Panc1 (cell line): ENCODE measurements at regions not wholly inside any gene's neighbourhood (a gene's known extent, or its start where the extent isn't known, plus 50 kb on each side); places are given as distances from the start of the nearest gene placed in this dataset.

ENCODE experiments used
- ATAC-seq: fragments of 200-7000 bp; cut with Tn5 transposase; 2 replicates; pipeline ENCODE4 v1.9.1; 2020; ENCODE audit warnings: mild to moderate bottlenecking, moderate library complexity
- BruUV-seq: library from RNA; stranded (reverse); fragments of 400-500 nt; replicated peaks from 2 replicates; lab custom pipeline; 2021; lab: Mats Ljungman, UMichigan
- CTCF ChIA-PET: fragments of 300-600 bp; sonication (Branson Sonifier 250); formaldehyde crosslinking; loops from one replicate; lab custom pipeline; 2022; ENCODE audit warnings: antibody characterized with exemption; lab: Charles Lee
- POLR2A ChIA-PET: fragments of 300-600 bp; sonication (Branson Sonifier 250); formaldehyde crosslinking; loops from one replicate; lab custom pipeline; 2022; ENCODE audit warnings: antibody characterized with exemption; lab: Charles Lee
- DNase-seq: peaks from one replicate; pipeline ENCODE4 v3.0.0-alpha.2; 2010; ENCODE audit warnings: low read depth, low spot score
- H3K27ac ChIP-seq: 2 replicates; pipeline ENCODE4 v1.5.1; 2011; ENCODE audit warnings: mild to moderate bottlenecking, low read length, inconsistent platforms
- H3K27me3 ChIP-seq: fragments of 200-500 bp; sonication (Bioruptor generic); 2 replicates; pipeline ENCODE4 v1.6.0; 2014; ENCODE audit warnings: low read length, inconsistent platforms; ENCODE audit not compliant: control insufficient read depth, insufficient read depth
- H3K36me3 ChIP-seq: fragments of 200-500 bp; sonication (Bioruptor generic); 2 replicates; pipeline ENCODE4 v1.5.1; 2014; ENCODE audit warnings: inconsistent platforms, mild to moderate bottlenecking, low read length, moderate library complexity; ENCODE audit not compliant: control insufficient read depth, insufficient read depth
- H3K4me1 ChIP-seq: 2 replicates; pipeline ENCODE4 v1.5.1; 2011; ENCODE audit warnings: inconsistent platforms, mild to moderate bottlenecking, low read length, moderate library complexity; ENCODE audit not compliant: control insufficient read depth, insufficient read depth
- H3K4me3 ChIP-seq, 2 experiments: 2 replicates each; pipeline ENCODE4 v1.5.1; 2011 to 2012; ENCODE audit warnings: low read depth in 2 of 2, low read length in 2 of 2, mild to moderate bottlenecking in 2 of 2, inconsistent platforms in 1 of 2, moderate library complexity in 1 of 2
- H3K9me3 ChIP-seq: fragments of 200-500 bp; sonication (Bioruptor generic); 2 replicates; pipeline ENCODE4 v1.5.1; 2014; ENCODE audit warnings: low read depth, mild to moderate bottlenecking, inconsistent platforms, low read length, moderate library complexity; ENCODE audit not compliant: control insufficient read depth, insufficient read depth
- POLR2AphosphoS5 ChIP-seq: IDR thresholded peaks from 2 replicates; pipeline ENCODE4 v1.6.1; 2012; ENCODE audit warnings: mild to moderate bottlenecking, low read depth, low read length, moderate library complexity
- SIN3A ChIP-seq: IDR thresholded peaks from 2 replicates; pipeline ENCODE4 v1.6.1; 2012; ENCODE audit warnings: low read depth, mild to moderate bottlenecking, low read length, moderate library complexity, borderline replicate concordance; ENCODE audit not compliant: insufficient read depth
- TCF7L2 ChIP-seq: IDR thresholded peaks from 2 replicates; pipeline ENCODE4 v1.6.1; 2011; ENCODE audit warnings: mild to moderate bottlenecking, low read depth, low read length, inconsistent platforms
- in situ Hi-C: cut with HindIII; loops from 2 replicates; pipeline ENCODE4 v1.10.0; 2016; ENCODE audit warnings: low sequenced_read_pairs, low pct_unique_long_range_greater_than_20kb
- intact Hi-C: fragments of 100-400 bp; cut with micrococcal nuclease; formaldehyde crosslinking; loops from one replicate; pipeline ENCODE4 v1.10.0; 2022; ENCODE audit not compliant: unreplicated experiment
- TF ChIP-seq, protein P1 (sequence below), 2 experiments: IDR thresholded peaks; 2 replicates each; pipeline ENCODE4 v1.6.1; 2011 to 2012; ENCODE audit warnings: low read depth in 2 of 2, control low read depth in 1 of 2, low read length in 1 of 2, mild to moderate bottlenecking in 1 of 2, moderate library complexity in 1 of 2; ENCODE audit not compliant: insufficient read depth in 1 of 2
- TF ChIP-seq, protein P2 (sequence below): fragments of 450-650 bp; IDR thresholded peaks from 2 replicates; pipeline ENCODE4 v1.5.1; 2017; ENCODE audit warnings: mild to moderate bottlenecking

DNA sequence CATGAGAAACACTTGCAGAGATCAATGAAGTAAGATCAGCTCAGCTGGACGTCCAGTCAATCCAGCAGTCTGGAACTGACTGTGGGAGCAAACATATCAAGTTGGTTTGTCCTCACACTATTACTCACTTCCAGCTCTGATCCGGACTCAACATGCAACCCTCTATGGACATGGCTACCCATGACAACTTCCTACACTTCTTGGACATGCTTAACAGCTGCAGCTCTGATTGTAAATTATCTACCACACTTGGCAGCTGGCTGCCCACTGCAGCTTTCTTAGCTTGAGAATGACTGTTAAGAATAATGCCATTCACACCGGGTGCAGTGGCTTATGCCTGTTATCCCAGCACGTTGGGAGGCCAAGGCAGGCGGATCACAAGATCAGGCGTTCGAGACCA lies 429.8 kb downstream of the EPHA4 start:
- no peak overlapping the region for H3K4me3 ChIP-seq
- no peaks in the 10 kb centered on the region for H3K4me1 ChIP-seq
- no peak for DNase-seq
- intact Hi-C loops: no loop called here
- no peaks in the 10 kb centered on the region for H3K27me3 ChIP-seq
- ChIA-PET CTCF (no interaction called here), POLR2A (no interaction called here)
- TF ChIP-seq SIN3A: no peak
- TF ChIP-seq, protein P1, sequence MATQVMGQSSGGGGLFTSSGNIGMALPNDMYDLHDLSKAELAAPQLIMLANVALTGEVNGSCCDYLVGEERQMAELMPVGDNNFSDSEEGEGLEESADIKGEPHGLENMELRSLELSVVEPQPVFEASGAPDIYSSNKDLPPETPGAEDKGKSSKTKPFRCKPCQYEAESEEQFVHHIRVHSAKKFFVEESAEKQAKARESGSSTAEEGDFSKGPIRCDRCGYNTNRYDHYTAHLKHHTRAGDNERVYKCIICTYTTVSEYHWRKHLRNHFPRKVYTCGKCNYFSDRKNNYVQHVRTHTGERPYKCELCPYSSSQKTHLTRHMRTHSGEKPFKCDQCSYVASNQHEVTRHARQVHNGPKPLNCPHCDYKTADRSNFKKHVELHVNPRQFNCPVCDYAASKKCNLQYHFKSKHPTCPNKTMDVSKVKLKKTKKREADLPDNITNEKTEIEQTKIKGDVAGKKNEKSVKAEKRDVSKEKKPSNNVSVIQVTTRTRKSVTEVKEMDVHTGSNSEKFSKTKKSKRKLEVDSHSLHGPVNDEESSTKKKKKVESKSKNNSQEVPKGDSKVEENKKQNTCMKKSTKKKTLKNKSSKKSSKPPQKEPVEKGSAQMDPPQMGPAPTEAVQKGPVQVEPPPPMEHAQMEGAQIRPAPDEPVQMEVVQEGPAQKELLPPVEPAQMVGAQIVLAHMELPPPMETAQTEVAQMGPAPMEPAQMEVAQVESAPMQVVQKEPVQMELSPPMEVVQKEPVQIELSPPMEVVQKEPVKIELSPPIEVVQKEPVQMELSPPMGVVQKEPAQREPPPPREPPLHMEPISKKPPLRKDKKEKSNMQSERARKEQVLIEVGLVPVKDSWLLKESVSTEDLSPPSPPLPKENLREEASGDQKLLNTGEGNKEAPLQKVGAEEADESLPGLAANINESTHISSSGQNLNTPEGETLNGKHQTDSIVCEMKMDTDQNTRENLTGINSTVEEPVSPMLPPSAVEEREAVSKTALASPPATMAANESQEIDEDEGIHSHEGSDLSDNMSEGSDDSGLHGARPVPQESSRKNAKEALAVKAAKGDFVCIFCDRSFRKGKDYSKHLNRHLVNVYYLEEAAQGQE (IDR thresholded peaks at IDR 0.05; ENCODE audit: insufficient read depth in 1 of 2, low read depth in 2 of 2, low read length in 1 of 2): no peak
- TF ChIP-seq, protein P2, sequence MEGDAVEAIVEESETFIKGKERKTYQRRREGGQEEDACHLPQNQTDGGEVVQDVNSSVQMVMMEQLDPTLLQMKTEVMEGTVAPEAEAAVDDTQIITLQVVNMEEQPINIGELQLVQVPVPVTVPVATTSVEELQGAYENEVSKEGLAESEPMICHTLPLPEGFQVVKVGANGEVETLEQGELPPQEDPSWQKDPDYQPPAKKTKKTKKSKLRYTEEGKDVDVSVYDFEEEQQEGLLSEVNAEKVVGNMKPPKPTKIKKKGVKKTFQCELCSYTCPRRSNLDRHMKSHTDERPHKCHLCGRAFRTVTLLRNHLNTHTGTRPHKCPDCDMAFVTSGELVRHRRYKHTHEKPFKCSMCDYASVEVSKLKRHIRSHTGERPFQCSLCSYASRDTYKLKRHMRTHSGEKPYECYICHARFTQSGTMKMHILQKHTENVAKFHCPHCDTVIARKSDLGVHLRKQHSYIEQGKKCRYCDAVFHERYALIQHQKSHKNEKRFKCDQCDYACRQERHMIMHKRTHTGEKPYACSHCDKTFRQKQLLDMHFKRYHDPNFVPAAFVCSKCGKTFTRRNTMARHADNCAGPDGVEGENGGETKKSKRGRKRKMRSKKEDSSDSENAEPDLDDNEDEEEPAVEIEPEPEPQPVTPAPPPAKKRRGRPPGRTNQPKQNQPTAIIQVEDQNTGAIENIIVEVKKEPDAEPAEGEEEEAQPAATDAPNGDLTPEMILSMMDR: no peak
- no peak for TF ChIP-seq TCF7L2
- TF ChIP-seq POLR2AphosphoS5: no peak
- no peak overlapping the region for H3K27ac ChIP-seq
- no peaks in the 10 kb centered on the region for H3K36me3 ChIP-seq
- H3K9me3 ChIP-seq: no peaks in the 10 kb centered on the region
- ATAC-seq: no peak
- BruUV-seq: no TSS peak
- in situ Hi-C loops: no loop called here

DNA sequence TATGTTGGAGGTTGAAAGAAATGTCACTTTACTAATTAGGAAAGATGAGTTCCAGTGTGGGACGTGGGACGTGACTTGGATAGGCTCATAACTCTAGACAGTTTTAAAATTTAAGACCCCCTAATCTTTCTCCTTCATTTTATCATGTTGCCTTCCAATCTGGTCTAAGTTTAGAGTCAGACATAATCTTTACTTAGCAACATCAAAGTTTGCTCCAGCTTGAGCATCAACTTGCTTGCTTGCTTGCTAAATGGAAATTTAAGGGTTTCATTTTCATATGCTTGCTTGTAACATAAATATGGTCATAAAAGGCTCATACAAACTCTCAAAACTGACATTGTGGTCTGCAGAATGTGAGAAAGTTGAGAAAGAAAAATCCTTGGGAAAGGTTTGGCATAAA lies 428.9 kb downstream of the EPHA4 start:
- no peaks in the 10 kb centered on the region for H3K4me1 ChIP-seq
- no peak for DNase-seq
- ATAC-seq: no peak
- CTCF ChIA-PET: no interaction called here
- H3K36me3 ChIP-seq: no peaks in the 10 kb centered on the region
- H3K27me3 ChIP-seq: no peaks in the 10 kb centered on the region
- no TSS peak for BruUV-seq
- H3K9me3 ChIP-seq: no peaks in the 10 kb centered on the region
- TF ChIP-seq SIN3A: no peak
- no peak for TF ChIP-seq POLR2AphosphoS5
- TF ChIP-seq TCF7L2: no peak
- TF ChIP-seq, protein P2: no peak
- TF ChIP-seq, protein P1 (IDR thresholded peaks at IDR 0.05; ENCODE audit: insufficient read depth in 1 of 2, low read depth in 2 of 2, low read length in 1 of 2): no peak
- POLR2A ChIA-PET: no interaction called here
- in situ Hi-C loops: no loop called here
- H3K4me3 ChIP-seq: no peak overlapping the region
- intact Hi-C loops: no loop called here
- H3K27ac ChIP-seq: no peak overlapping the region
